Nephron progenitor cell (in vitro differentiated cells): ENCODE measurements at regions not wholly inside any gene's neighbourhood (a gene's known extent, or its start where the extent isn't known, plus 50 kb on each side); places are given as distances from the start of the nearest gene placed in this dataset.

Experiments
- DNase-seq: peaks from one replicate; pipeline ENCODE4 v3.0.0; 2021
- H3K27ac Mint-ChIP-seq: 2 replicates; pipeline ENCODE4 v1.8.0; 2021; ENCODE audit warnings: mild to moderate bottlenecking, moderate library complexity, mixed read lengths
- H3K27me3 Mint-ChIP-seq: 2 replicates; pipeline ENCODE4 v1.8.0; 2021; ENCODE audit warnings: mild to moderate bottlenecking, low read depth, mixed read lengths; ENCODE audit not compliant: poor library complexity
- H3K36me3 Mint-ChIP-seq: 2 replicates; pipeline ENCODE4 v1.8.0; 2021; ENCODE audit warnings: low read depth, mixed read lengths
- H3K4me1 Mint-ChIP-seq: 2 replicates; pipeline ENCODE4 v1.8.0; 2021; ENCODE audit warnings: mixed read lengths
- H3K4me3 Mint-ChIP-seq: 2 replicates; pipeline ENCODE4 v1.8.0; 2021; ENCODE audit warnings: mild to moderate bottlenecking, moderate library complexity, mixed read lengths
- H3K9me3 Mint-ChIP-seq: 2 replicates; pipeline ENCODE4 v1.8.0; 2021; ENCODE audit warnings: mild to moderate bottlenecking, moderate library complexity, mixed read lengths
- CTCF ChIP-seq: fragments of 200-600 bp; sonication (generic); IDR thresholded peaks from 2 replicates; pipeline ENCODE4 v1.5.0; 2021; ENCODE audit warnings: antibody characterized with exemption

- no peak for TF ChIP-seq CTCF
- H3K9me3 Mint-ChIP-seq = no peaks in the 10 kb centered on the region
- no peak for DNase-seq
- H3K4me3 Mint-ChIP-seq = no peak overlapping the region
- peaks cover 33% of the 10 kb centered on the region for H3K4me1 Mint-ChIP-seq
- peaks cover 44% of the 10 kb centered on the region for H3K36me3 Mint-ChIP-seq
- H3K27ac Mint-ChIP-seq = no peak overlapping the region
- H3K27me3 Mint-ChIP-seq = peaks cover 3% of the 10 kb centered on the region
Measured at GRCh38 chr6:144731229-144731628, 446.1 kb downstream of the UTRN start.

GRCh38 chr6:144736763-144737162 is 451.6 kb downstream of the UTRN start:
- Mint-ChIP-seq H3K27ac (peak overlapping the region; percentile 6), H3K4me1 (peaks cover 20% of the 10 kb centered on the region), H3K9me3 (no peaks in the 10 kb centered on the region), H3K27me3 (peaks cover 2% of the 10 kb centered on the region), H3K4me3 (no peak overlapping the region), H3K36me3 (peaks cover 34% of the 10 kb centered on the region)
- no peak for DNase-seq
- TF ChIP-seq CTCF = no peak

GRCh38 chr6:144737998-144738397 is 452.9 kb downstream of the UTRN start:
- Mint-ChIP-seq H3K27me3 (peaks cover 3% of the 10 kb centered on the region), H3K4me1 (peaks cover 22% of the 10 kb centered on the region), H3K9me3 (no peaks in the 10 kb centered on the region), H3K36me3 (peaks cover 27% of the 10 kb centered on the region), H3K27ac (peak overlapping the region; percentile 97), H3K4me3 (no peak overlapping the region)
- TF ChIP-seq CTCF = no peak
- no peak for DNase-seq

- H3K36me3 Mint-ChIP-seq = peaks cover 10% of the 10 kb centered on the region
- H3K4me1 Mint-ChIP-seq = peaks cover 27% of the 10 kb centered on the region
- no peak for TF ChIP-seq CTCF
- H3K27me3 Mint-ChIP-seq = peaks cover 3% of the 10 kb centered on the region
- no peak overlapping the region for H3K27ac Mint-ChIP-seq
- no peak overlapping the region for H3K4me3 Mint-ChIP-seq
- H3K9me3 Mint-ChIP-seq = no peaks in the 10 kb centered on the region
- DNase-seq = no peak
Measured at GRCh38 chr6:144739873-144740272, 454.7 kb downstream of the UTRN start.

GRCh38 chr6:144741659-144742058 is 456.5 kb downstream of the UTRN start:
- H3K4me3 Mint-ChIP-seq = no peak overlapping the region
- no peak for DNase-seq
- H3K36me3 Mint-ChIP-seq = peaks cover 3% of the 10 kb centered on the region
- H3K27me3 Mint-ChIP-seq = peaks cover 3% of the 10 kb centered on the region
- peak overlapping the region; percentile 58 for H3K27ac Mint-ChIP-seq
- H3K4me1 Mint-ChIP-seq = peaks cover 33% of the 10 kb centered on the region
- no peaks in the 10 kb centered on the region for H3K9me3 Mint-ChIP-seq
- TF ChIP-seq CTCF = no peak

GRCh38 chr6:144742779-144743178 is 457.6 kb downstream of the UTRN start:
- peaks cover 3% of the 10 kb centered on the region for H3K27me3 Mint-ChIP-seq
- H3K27ac Mint-ChIP-seq = no peak overlapping the region
- peaks cover 32% of the 10 kb centered on the region for H3K4me1 Mint-ChIP-seq
- no peak for TF ChIP-seq CTCF
- no peaks in the 10 kb centered on the region for H3K9me3 Mint-ChIP-seq
- no peak overlapping the region for H3K4me3 Mint-ChIP-seq
- no peak for DNase-seq
- no peaks in the 10 kb centered on the region for H3K36me3 Mint-ChIP-seq
